WI38 (cell line): ENCODE measurements at regions not wholly inside any gene's neighbourhood (a gene's known extent, or its start where the extent isn't known, plus 50 kb on each side); places are given as distances from the start of the nearest gene placed in this dataset.

ENCODE experiments used
- H3K4me3 ChIP-seq: 2 replicates; pipeline ENCODE4 v1.5.1; 2011; ENCODE audit warnings: low read depth, mild to moderate bottlenecking, control low read depth, low read length
- TF ChIP-seq, protein P1 (sequence below): IDR thresholded peaks from 2 replicates; pipeline ENCODE4 v1.5.1; 2012; ENCODE audit warnings: low read depth, mild to moderate bottlenecking, control low read depth, low read length

DNA sequence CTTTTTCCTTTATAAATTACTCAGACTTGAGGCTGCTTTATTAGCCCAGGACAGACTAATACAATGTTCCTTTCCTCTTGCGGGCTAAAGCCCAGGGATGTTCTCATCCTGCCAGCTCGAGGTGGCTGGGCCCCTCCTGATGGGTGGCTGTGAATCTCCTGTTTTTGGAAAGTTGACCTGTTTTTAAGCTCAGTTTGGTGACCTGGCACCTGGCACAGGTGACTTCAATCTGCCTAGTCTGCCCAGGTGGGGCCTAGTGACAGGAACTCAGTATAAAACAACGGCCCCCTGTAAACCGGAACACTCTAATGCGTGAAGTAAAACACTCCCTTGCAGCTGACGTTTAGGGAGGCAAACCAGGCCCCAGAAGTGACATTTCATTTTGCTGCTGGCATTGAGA, 92.7 kb upstream of the SNTG2 start:
- TF ChIP-seq, protein P1, sequence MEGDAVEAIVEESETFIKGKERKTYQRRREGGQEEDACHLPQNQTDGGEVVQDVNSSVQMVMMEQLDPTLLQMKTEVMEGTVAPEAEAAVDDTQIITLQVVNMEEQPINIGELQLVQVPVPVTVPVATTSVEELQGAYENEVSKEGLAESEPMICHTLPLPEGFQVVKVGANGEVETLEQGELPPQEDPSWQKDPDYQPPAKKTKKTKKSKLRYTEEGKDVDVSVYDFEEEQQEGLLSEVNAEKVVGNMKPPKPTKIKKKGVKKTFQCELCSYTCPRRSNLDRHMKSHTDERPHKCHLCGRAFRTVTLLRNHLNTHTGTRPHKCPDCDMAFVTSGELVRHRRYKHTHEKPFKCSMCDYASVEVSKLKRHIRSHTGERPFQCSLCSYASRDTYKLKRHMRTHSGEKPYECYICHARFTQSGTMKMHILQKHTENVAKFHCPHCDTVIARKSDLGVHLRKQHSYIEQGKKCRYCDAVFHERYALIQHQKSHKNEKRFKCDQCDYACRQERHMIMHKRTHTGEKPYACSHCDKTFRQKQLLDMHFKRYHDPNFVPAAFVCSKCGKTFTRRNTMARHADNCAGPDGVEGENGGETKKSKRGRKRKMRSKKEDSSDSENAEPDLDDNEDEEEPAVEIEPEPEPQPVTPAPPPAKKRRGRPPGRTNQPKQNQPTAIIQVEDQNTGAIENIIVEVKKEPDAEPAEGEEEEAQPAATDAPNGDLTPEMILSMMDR = no peak
- no peak overlapping the region for H3K4me3 ChIP-seq

DNA sequence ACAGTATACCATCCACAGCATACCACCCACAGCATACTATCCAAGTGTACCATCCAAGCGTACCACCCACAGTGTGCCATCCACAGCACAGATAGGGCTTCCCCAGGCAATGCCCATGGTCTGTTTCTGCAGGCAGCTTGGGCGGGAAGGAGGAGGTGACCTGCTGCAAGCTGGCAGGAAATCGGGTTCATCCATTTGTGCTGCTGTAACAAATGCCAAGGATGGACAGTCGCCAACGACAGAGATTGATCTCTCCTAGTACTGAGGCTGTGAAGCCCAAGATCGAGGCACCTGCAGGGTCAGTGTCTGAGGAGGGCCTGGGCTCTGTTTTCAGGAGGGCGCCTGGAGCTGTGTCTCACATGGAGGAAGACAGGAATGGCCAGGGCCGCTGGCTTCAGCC, 93.6 kb upstream of the SNTG2 start:
- H3K4me3 ChIP-seq = no peak overlapping the region
- TF ChIP-seq, protein P1 = no peak

DNA sequence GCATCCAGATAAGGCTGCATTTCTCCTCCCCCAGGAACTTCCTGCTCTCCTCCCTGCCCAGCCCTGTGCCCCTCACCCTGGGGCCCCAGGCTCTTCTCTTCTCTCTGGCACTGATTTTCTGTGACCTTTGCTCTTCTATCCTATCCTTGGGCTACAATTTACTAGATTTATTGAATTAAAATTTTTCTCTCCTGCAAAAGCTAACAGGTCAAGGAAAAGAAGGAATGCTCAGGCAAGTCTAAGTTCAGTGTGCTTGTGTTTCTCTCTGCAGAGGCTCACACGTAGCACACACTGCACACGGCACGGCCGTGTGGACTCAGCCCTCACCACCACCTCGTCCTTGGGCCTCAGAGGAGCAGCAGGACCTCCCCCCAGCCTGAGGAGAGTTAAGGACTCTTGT, 94.2 kb upstream of the SNTG2 start:
- H3K4me3 ChIP-seq = no peak overlapping the region
- TF ChIP-seq, protein P1 = no peak

DNA sequence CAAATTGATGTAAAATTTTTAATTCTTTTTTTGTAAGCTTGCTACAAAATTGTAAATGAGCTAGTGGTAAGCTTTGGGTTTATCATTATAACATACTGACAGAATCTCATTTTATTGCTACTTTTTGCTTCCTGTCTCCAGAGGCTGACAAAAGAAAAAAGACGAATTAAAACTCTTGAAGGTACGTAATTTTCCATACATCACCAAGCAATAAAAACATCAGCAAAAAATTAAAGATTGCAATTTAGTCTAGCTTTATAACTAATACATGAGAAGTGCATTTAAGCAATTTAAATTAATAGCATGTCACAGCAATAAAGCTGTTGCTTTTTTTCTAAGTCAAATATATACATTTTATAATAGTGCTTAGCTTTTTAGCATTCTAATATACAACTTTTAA, 94.6 kb upstream of the SNTG2 start:
- no peak overlapping the region for H3K4me3 ChIP-seq
- TF ChIP-seq, protein P1 = no peak

DNA sequence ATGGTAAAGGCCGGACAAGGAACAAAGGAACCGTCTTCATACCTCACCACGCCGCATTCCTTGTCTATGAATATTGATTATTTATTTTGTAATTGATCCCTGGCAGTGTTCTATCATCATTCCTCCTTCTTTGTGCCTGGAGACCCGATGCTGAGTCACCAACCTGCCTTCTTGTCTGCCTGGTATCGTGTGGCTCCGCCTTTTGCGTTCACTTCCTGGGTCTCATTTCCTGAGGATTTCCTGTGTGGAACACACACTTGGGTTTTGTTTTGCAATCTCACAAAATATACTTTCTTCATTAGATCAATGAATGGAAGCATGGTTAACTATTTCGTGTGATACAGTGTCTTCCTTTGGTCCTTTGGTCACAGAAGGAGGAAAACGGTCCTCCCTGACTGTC, 95.5 kb upstream of the SNTG2 start:
- TF ChIP-seq, protein P1 = no peak
- no peak overlapping the region for H3K4me3 ChIP-seq

DNA sequence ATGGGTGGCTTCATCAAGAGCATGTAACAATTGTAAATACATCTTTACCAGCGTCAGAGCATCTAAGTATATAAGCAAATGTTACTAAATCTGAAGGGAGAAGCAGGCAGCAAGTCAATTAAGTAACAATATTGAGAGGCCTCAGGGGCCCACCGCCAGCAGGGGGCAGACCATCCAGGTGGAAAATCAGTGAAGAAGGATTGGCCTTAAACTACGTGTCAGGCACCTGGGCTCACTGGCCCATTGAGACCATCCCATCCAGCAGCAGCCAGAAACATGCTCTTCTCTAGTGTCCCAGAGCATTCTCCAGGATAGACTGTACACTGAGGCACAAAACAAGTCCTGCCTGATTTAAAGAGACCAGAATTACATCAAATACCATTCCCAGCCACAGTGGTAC, 96.2 kb upstream of the SNTG2 start:
- TF ChIP-seq, protein P1 = peak; percentile 41
- H3K4me3 ChIP-seq = no peak overlapping the region

DNA sequence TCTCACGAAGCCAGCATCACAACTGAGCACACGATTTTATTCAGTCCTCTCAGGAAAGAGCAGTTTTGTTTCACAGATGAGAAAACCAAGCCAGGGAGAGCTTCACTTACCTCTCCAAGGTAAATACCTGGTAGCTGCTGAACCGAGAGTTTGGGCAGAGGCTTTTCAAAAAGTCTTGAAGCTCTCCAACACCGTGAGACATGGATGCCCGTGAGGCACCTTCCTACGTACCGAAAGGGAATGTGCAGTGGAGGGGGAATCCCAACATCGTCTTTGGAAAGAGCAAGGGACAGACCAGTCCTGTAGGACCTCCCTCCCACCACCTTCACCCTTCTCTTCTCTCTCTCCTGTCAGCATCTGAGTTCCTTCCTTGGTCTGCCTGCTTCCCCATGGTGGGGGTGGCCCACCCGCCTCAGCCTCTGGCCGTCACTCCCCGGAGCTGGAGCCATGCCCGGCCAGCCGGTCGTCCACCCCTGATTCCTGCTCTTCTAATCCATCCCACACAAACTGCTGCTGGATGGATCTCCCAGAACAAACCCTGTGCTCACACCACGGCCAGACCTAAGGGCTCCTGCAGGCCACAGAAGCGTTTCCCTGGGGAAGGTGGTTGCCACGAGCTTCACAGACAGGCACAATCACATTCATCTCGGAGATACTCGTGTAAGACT, 97.3 kb upstream of the SNTG2 start:
- H3K4me3 ChIP-seq = no peak overlapping the region
- TF ChIP-seq, protein P1 = no peak
